HG02870 (cell line): ENCODE measurements at regions not wholly inside any gene's neighbourhood (a gene's known extent, or its start where the extent isn't known, plus 50 kb on each side); places are given as distances from the start of the nearest gene placed in this dataset.

Experiments used
- ATAC-seq: cut with Tn5 transposase; IDR thresholded peaks from one replicate; pipeline ENCODE4 v1.9.1; 2021; ENCODE audit warnings: mild to moderate bottlenecking, moderate library complexity; ENCODE audit not compliant: unreplicated experiment

DNA sequence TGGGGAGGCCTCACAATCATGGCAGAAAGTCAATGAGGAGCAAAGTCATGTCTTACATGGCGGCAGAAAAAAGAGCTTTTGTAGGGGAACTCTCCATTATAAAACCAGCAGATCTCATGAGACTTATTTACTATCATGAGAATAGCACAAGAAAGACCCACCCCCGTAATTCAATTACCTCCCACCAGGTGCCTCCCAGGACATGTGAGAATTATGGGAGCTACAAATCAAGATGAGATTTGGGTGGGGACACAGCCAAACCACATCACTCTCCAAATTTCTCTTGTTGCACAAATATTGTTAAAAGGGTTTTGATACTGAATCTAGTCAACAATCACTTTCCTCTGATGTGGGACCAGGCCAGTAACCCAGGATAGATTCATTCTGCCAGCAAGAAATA, 1176.1 kb downstream of the CDH9 start:
- ATAC-seq = no peak

DNA sequence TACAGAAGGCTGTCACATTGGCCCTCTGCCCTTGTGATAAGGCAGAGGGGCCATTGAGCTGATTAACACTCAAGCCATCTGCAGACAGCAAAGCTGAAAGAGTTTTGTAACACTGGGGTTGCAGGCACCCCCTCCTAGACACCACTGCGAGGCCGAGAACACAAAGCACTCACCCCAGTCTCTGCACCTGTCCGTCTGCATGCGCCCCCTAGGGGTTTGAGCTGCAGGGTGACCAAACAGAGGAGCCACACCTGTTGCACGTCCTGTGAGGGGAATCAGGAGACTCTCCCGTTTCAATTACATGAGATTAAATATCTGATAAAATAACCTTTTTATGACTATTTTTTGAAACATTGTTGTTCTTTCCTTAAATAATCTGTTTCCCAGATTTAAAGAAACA, 1180.4 kb downstream of the CDH9 start:
- no peak for ATAC-seq

DNA sequence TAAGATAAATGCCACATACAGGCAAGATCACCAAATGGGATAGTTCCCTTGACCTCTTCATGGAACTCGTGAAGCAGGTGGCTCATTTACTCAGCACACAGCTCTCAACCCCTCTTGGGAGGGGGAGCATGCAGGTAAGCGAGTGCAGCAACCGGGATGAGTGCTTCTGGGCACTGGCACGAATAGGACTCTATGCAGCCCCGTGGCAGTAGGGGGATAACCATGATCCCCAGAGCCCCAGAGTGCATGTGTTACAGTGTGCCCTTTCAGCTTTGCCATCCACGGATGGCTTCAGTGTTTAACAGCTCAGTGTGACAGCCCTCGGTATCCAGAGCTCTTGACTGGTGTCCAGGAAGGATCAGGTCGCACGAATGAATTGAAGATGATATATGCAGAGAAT, 1187.1 kb downstream of the CDH9 start:
- no peak for ATAC-seq

DNA sequence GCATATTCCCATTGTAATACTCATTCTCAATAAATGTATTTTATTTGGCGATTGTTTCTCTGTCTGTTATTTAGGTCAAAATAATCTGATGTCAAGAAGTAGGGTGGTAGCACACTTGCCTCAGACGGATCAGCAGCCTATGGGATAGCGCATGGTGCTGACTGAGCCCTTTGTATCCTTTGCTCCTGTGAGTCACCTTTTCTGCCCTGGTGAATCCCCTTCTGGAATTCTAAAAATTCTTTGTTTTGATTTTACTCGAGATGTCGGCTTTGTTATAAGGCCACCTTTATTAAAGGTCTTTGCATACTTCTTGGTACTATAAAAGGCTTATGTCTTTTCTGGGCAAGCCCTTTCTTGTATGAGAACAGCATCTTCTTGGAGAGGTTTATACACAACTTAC, 1187.8 kb downstream of the CDH9 start:
- ATAC-seq = no peak

DNA sequence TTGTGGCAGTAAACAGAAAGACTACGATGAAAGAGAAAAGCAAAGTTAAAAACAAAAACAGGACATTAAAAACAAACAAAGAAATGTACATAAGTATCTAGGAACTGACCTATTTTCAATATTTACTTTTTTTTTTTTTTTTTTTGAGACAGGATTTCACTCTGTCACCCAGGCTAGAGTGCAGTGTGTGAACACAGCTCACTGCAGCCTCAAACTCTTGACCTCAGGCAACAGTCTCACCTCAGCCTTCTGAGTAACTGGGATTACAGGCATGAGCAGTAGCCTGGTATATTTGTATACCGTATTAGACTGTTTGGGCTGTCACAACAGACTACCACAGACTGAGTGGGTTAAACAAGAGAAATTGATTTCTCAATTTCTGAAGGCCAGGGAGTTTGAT, 1189.1 kb downstream of the CDH9 start:
- ATAC-seq = no peak

DNA sequence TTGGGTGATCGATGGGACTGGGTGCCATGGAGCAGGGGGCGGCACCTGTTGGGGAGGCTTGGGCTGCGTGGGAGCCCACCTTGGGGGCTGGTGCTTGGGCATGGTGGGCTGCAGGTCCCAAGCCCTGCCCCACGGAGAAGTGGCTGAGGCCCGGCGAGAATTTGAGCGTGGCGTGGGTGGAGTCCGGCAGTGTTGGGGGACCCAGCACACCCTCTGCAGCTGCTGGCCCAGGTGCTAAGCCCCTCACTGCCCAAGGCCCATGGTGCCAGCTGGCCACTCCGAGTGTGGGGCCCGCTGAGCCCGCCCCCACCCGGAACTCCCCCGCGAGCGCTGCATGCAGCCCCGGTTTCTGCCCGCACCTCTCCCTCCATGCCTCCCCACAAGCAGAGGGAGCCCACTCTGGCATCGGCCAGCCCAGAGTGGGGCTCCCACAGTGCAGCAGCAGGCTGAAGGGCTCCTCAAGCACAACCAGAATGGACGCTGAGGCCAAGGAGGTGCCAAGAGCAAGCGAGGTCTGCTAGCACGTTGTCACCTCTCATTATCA, 1178.6 kb upstream of the CDH10 start:
- ATAC-seq = no peak
